ENCODE measurements at regions not wholly inside any gene's neighbourhood (a gene's known extent, or its start where the extent isn't known, plus 50 kb on each side); places are given as distances from the start of the nearest gene placed in this dataset.
"Not testable (repeated sequence)": the region's sequence is repeated elsewhere in the genome, so short reads cannot be mapped to it uniquely, and the experiment has no call there.

DNA sequence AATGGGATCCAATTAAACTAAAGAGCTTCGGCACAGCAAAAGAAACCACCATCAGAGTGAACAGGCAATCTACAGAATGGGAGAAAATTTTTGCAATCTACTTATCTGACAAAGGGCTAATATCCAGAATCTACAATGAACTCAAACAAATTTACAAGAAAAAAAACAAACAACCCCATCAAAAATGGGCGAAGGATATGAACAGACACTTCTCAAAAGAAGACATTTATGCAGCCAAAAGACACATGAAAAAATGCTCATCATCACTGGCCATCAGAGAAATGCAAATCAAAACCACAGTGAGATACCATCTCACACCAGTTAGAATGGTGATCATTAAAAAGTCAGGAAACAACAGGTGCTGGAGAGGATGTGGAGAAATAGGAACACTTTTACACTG, 158.8 kb upstream of the VIPR2 start:
- TF ChIP-seq, protein P1, sequence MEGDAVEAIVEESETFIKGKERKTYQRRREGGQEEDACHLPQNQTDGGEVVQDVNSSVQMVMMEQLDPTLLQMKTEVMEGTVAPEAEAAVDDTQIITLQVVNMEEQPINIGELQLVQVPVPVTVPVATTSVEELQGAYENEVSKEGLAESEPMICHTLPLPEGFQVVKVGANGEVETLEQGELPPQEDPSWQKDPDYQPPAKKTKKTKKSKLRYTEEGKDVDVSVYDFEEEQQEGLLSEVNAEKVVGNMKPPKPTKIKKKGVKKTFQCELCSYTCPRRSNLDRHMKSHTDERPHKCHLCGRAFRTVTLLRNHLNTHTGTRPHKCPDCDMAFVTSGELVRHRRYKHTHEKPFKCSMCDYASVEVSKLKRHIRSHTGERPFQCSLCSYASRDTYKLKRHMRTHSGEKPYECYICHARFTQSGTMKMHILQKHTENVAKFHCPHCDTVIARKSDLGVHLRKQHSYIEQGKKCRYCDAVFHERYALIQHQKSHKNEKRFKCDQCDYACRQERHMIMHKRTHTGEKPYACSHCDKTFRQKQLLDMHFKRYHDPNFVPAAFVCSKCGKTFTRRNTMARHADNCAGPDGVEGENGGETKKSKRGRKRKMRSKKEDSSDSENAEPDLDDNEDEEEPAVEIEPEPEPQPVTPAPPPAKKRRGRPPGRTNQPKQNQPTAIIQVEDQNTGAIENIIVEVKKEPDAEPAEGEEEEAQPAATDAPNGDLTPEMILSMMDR (conservative IDR thresholded peaks at IDR 0.05; ENCODE audit: low read depth, low read length), result not testable (repeated sequence)
- TF ChIP-seq EZH2 (IDR thresholded peaks at IDR 0.05; ENCODE audit: low read length, unreplicated experiment), result not testable (repeated sequence)

Measured in PC-3 (cell line).